Neural cell (in vitro differentiated cells): ENCODE measurements at regions not wholly inside any gene's neighbourhood (a gene's known extent, or its start where the extent isn't known, plus 50 kb on each side); places are given as distances from the start of the nearest gene placed in this dataset.

ENCODE experiments used
- H2AFZ ChIP-seq: fragments of 200-600, 300-800 bp; sonication (generic), shearing (Covaris generic); 2 replicates; pipeline ENCODE4 v1.6.0; 2014; ENCODE audit warnings: low read depth, mild to moderate bottlenecking, antibody characterized with exemption, low read length, moderate library complexity
- H3F3A ChIP-seq: fragments of 200-600 bp; shearing (Covaris generic); 2 replicates; pipeline ENCODE4 v1.6.1; 2016; ENCODE audit warnings: mild to moderate bottlenecking, moderate library complexity, mixed read lengths, antibody characterized with exemption, low read length; ENCODE audit not compliant: insufficient read depth, poor library complexity, severe bottlenecking
- H3K27ac ChIP-seq: fragments of 200-600, 300-800 bp; sonication (generic), shearing (Covaris generic); 2 replicates; pipeline ENCODE4 v1.5.1; 2014; ENCODE audit warnings: mild to moderate bottlenecking, low read length, moderate library complexity
- H3K27me3 ChIP-seq: fragments of 300-800, 200-600 bp; sonication (generic), shearing (Covaris generic); 2 replicates; pipeline ENCODE4 v1.6.0; 2014; ENCODE audit warnings: mild to moderate bottlenecking, low read depth, low read length, moderate library complexity; ENCODE audit not compliant: insufficient read depth
- H3K36me3 ChIP-seq: fragments of 300-800, 200-600 bp; sonication (generic), shearing (Covaris generic); 2 replicates; pipeline ENCODE4 v1.5.1; 2014; ENCODE audit warnings: mild to moderate bottlenecking, antibody characterized with exemption, low read length, moderate library complexity; ENCODE audit not compliant: insufficient read depth
- H3K4me2 ChIP-seq: fragments of 300-800, 200-600 bp; sonication (generic), shearing (Covaris generic); 2 replicates; pipeline ENCODE4 v1.6.0; 2014; ENCODE audit warnings: mild to moderate bottlenecking, low read length
- H3K4me3 ChIP-seq: fragments of 300-800, 200-600 bp; sonication (generic), shearing (Covaris generic); 2 replicates; pipeline ENCODE4 v1.5.1; 2014; ENCODE audit warnings: mild to moderate bottlenecking, low read length, moderate library complexity
- H3K79me2 ChIP-seq: fragments of 200-600 bp; shearing (Covaris generic); replicated peaks from 2 replicates; pipeline ENCODE4 v1.6.0; 2014; ENCODE audit warnings: mild to moderate bottlenecking, low read length, moderate library complexity; ENCODE audit not compliant: insufficient read depth
- H3K9ac ChIP-seq: fragments of 300-800, 200-600 bp; sonication (generic), shearing (Covaris generic); 2 replicates; pipeline ENCODE4 v1.6.1; 2016; ENCODE audit warnings: mild to moderate bottlenecking, low read length, mixed read lengths
- H3K9me2 ChIP-seq: fragments of 200-600 bp; shearing (Covaris generic); 2 replicates; pipeline ENCODE4 v1.6.1; 2016; ENCODE audit warnings: mild to moderate bottlenecking, low read length, mixed read lengths; ENCODE audit not compliant: insufficient read depth
- H3K9me3 ChIP-seq: fragments of 200-600, 300-800 bp; sonication (generic), shearing (Covaris generic); 2 replicates; pipeline ENCODE4 v1.6.1; 2016; ENCODE audit warnings: mild to moderate bottlenecking, mixed run types, low read length, moderate library complexity, mixed read lengths
- H4K20me1 ChIP-seq: fragments of 200-600 bp; shearing (Covaris generic); 2 replicates; pipeline ENCODE4 v1.6.1; 2016; ENCODE audit warnings: mild to moderate bottlenecking, mixed run types; ENCODE audit not compliant: insufficient read depth
- CTCF ChIP-seq: fragments of 450-650 bp; IDR thresholded peaks from 2 replicates; pipeline ENCODE4 v1.5.1; 2014; ENCODE audit warnings: antibody characterized with exemption, mild to moderate bottlenecking, moderate library complexity; ENCODE audit not compliant: poor library complexity, severe bottlenecking
- EP300 ChIP-seq: fragments of 450-650 bp; conservative IDR thresholded peaks from 2 replicates; pipeline ENCODE4 v1.6.1; 2014; ENCODE audit warnings: antibody characterized with exemption, mild to moderate bottlenecking, moderate library complexity; ENCODE audit not compliant: poor library complexity, severe bottlenecking
- EZH2 ChIP-seq: fragments of 200-600, 300-800 bp; shearing (Covaris generic), sonication (generic); IDR thresholded peaks from 2 replicates; pipeline ENCODE4 v1.6.1; 2014; ENCODE audit warnings: antibody characterized with exemption, low read length, borderline replicate concordance, mild to moderate bottlenecking; ENCODE audit not compliant: insufficient read depth, poor library complexity, severe bottlenecking
- MXI1 ChIP-seq: fragments of 450-650 bp; conservative IDR thresholded peaks from 2 replicates; pipeline ENCODE4 v1.6.1; 2014; ENCODE audit warnings: antibody characterized with exemption, mild to moderate bottlenecking; ENCODE audit not compliant: poor library complexity, severe bottlenecking
- POLR2AphosphoS5 ChIP-seq: IDR thresholded peaks from 2 replicates; pipeline ENCODE4 v1.6.1; 2012
- RAD21 ChIP-seq: fragments of 450-650 bp; conservative IDR thresholded peaks from 2 replicates; pipeline ENCODE4 v1.6.1; 2014; ENCODE audit warnings: antibody characterized with exemption, mild to moderate bottlenecking, moderate library complexity
- REST ChIP-seq: IDR thresholded peaks from 2 replicates; pipeline ENCODE4 v1.6.1; 2012; ENCODE audit warnings: borderline replicate concordance
- SMC3 ChIP-seq: fragments of 450-650 bp; conservative IDR thresholded peaks from 2 replicates; pipeline ENCODE4 v1.6.1; 2014; ENCODE audit warnings: antibody characterized with exemption, mild to moderate bottlenecking, moderate library complexity; ENCODE audit not compliant: poor library complexity
- TAF1 ChIP-seq: IDR thresholded peaks from 2 replicates; pipeline ENCODE4 v1.6.1; 2012; ENCODE audit warnings: low read depth

- no peak overlapping the region for H3K27ac ChIP-seq
- no peaks in the 10 kb centered on the region for H3K79me2 ChIP-seq
- H3K36me3 ChIP-seq = no peaks in the 10 kb centered on the region
- no peaks in the 10 kb centered on the region for H3K9me2 ChIP-seq
- no peaks in the 10 kb centered on the region for H3K27me3 ChIP-seq
- H3F3A ChIP-seq = no peaks in the 10 kb centered on the region
- no peak overlapping the region for H3K9ac ChIP-seq
- no peak overlapping the region for H3K4me3 ChIP-seq
- H3K4me2 ChIP-seq = no peak overlapping the region
- TF ChIP-seq MXI1 (no peak), CTCF (no peak), EZH2 (no peak), POLR2AphosphoS5 (no peak), REST (no peak)
- H2AFZ ChIP-seq = no peak overlapping the region
- H4K20me1 ChIP-seq = no peaks in the 10 kb centered on the region
- H3K9me3 ChIP-seq = no peaks in the 10 kb centered on the region
These were observed 607.4 kb downstream of the POM121L12 start for GRCh38 chr7:53642866-53643265.

GRCh38 chr7:53656881-53657280 is 621.4 kb downstream of the POM121L12 start:
- Histone ChIP-seq H3F3A (no peaks in the 10 kb centered on the region), H3K9me2 (no peaks in the 10 kb centered on the region), H2AFZ (no peak overlapping the region), H3K9me3 (no peaks in the 10 kb centered on the region), H3K27ac (no peak overlapping the region), H3K4me3 (no peak overlapping the region), H4K20me1 (no peaks in the 10 kb centered on the region), H3K4me2 (no peak overlapping the region), H3K36me3 (no peaks in the 10 kb centered on the region), H3K9ac (no peak overlapping the region), H3K79me2 (no peaks in the 10 kb centered on the region), H3K27me3 (no peaks in the 10 kb centered on the region)
- TF ChIP-seq CTCF (no peak), SMC3 (no peak), TAF1 (no peak), MXI1 (no peak), EZH2 (no peak), REST (no peak), RAD21 (no peak), POLR2AphosphoS5 (no peak), EP300 (no peak)
